ENCODE measurements at regions not wholly inside any gene's neighbourhood (a gene's known extent, or its start where the extent isn't known, plus 50 kb on each side); places are given as distances from the start of the nearest gene placed in this dataset.

DNA sequence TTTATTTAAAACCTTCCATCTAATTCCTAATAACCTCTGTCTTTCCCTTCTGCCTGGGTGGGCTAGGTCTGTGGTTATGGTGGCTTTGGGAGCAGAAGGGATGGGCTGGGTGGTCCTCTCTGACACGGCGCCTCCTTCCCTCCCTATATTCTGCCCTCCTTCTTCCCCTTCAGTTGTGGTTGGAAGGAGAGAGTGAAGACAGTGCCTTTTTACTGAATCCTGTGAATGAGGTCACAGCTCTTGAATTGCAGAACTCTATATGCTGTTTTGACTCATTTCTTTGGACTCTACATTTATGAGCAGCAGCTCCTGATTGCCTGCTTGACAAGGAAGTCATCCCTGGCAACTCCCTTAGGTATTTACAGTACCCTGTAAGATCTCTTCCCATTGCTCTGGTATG is 256.0 kb upstream of the ELAC2 start:
- Histone ChIP-seq H3K27me3 (ENCODE audit: insufficient read depth, low read length, poor library complexity, severe bottlenecking) (no peaks in the 10 kb centered on the region), H3K9me2 (replicated peaks; ENCODE audit: low read depth, low read length) (0 out of 2 replicates have a peak, but pooled peaks cover 2% of the 10 kb centered on the region), H2AFZ (ENCODE audit: low read length) (no peak overlapping the region), H3K9me3 (ENCODE audit: insufficient read depth, low read depth, low read length) (peaks cover 3% of the 10 kb centered on the region; the same call in 1 of the 2 replicates), H3K4me3 (ENCODE audit: low read length, poor library complexity, severe bottlenecking) (no peak overlapping the region), H3K79me2 (ENCODE audit: insufficient read depth, low read length) (no peaks in the 10 kb centered on the region), H4K20me1 (ENCODE audit: insufficient read depth, low read length, poor library complexity, severe bottlenecking) (no peaks in the 10 kb centered on the region), H3F3A (ENCODE audit: low read depth) (no peaks in the 10 kb centered on the region), H3K9ac (ENCODE audit: low read depth, low read length, poor library complexity, severe bottlenecking) (no peak overlapping the region), H3K36me3 (ENCODE audit: insufficient read depth, low read length) (no peaks in the 10 kb centered on the region), H3K4me1 (ENCODE audit: insufficient read depth, low read length, poor library complexity, severe bottlenecking) (no peaks in the 10 kb centered on the region), H3K4me2 (ENCODE audit: low read depth, low read length, poor library complexity, severe bottlenecking) (no peak overlapping the region)
- TF ChIP-seq, protein P1, sequence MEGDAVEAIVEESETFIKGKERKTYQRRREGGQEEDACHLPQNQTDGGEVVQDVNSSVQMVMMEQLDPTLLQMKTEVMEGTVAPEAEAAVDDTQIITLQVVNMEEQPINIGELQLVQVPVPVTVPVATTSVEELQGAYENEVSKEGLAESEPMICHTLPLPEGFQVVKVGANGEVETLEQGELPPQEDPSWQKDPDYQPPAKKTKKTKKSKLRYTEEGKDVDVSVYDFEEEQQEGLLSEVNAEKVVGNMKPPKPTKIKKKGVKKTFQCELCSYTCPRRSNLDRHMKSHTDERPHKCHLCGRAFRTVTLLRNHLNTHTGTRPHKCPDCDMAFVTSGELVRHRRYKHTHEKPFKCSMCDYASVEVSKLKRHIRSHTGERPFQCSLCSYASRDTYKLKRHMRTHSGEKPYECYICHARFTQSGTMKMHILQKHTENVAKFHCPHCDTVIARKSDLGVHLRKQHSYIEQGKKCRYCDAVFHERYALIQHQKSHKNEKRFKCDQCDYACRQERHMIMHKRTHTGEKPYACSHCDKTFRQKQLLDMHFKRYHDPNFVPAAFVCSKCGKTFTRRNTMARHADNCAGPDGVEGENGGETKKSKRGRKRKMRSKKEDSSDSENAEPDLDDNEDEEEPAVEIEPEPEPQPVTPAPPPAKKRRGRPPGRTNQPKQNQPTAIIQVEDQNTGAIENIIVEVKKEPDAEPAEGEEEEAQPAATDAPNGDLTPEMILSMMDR (conservative IDR thresholded peaks at IDR 0.05; ENCODE audit: low read length): no peak
- no peak for TF ChIP-seq EZH2phosphoT487 (IDR thresholded peaks at IDR 0.05; ENCODE audit: borderline replicate concordance)

DNA sequence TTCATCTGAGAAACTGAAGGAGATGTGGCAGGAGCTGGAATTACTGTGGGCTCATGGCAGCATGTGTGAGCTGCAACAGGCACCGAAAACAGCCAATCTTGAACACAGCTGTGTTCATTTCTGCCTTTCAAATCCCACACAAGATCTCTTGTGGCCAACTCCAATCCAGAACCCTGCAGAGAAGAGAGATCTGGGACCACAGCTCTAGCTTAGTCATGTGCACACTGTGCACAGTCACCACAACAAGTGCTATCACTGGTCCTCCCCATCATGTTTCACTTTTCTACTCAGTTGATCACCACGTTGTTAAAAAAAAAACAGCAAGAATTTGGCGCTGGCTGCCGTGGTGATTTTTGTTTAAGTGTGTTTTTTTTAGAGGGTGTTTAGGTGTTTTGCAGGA is 254.5 kb upstream of the ELAC2 start:
- no peak overlapping the region for H3K4me3 ChIP-seq (ENCODE audit: low read length, poor library complexity, severe bottlenecking)
- H3K9me2 ChIP-seq (replicated peaks; ENCODE audit: low read depth, low read length): 0 out of 2 replicates have a peak, but pooled peaks cover 2% of the 10 kb centered on the region
- no peaks in the 10 kb centered on the region for H3K36me3 ChIP-seq (ENCODE audit: insufficient read depth, low read length)
- H3K4me1 ChIP-seq (ENCODE audit: insufficient read depth, low read length, poor library complexity, severe bottlenecking): no peaks in the 10 kb centered on the region
- H3K4me2 ChIP-seq (ENCODE audit: low read depth, low read length, poor library complexity, severe bottlenecking): no peak overlapping the region
- H2AFZ ChIP-seq (ENCODE audit: low read length): no peak overlapping the region
- no peak for TF ChIP-seq EZH2phosphoT487 (IDR thresholded peaks at IDR 0.05; ENCODE audit: borderline replicate concordance)
- TF ChIP-seq, protein P1 (conservative IDR thresholded peaks at IDR 0.05; ENCODE audit: low read length): no peak
- no peaks in the 10 kb centered on the region for H4K20me1 ChIP-seq (ENCODE audit: insufficient read depth, low read length, poor library complexity, severe bottlenecking)
- H3K9ac ChIP-seq (ENCODE audit: low read depth, low read length, poor library complexity, severe bottlenecking): no peak overlapping the region
- peaks cover 3% of the 10 kb centered on the region; the same call in 1 of the 2 replicates for H3K9me3 ChIP-seq (ENCODE audit: insufficient read depth, low read depth, low read length)
- H3K27me3 ChIP-seq (ENCODE audit: insufficient read depth, low read length, poor library complexity, severe bottlenecking): no peaks in the 10 kb centered on the region
- H3K79me2 ChIP-seq (ENCODE audit: insufficient read depth, low read length): no peaks in the 10 kb centered on the region
- H3F3A ChIP-seq (ENCODE audit: low read depth): no peaks in the 10 kb centered on the region

DNA sequence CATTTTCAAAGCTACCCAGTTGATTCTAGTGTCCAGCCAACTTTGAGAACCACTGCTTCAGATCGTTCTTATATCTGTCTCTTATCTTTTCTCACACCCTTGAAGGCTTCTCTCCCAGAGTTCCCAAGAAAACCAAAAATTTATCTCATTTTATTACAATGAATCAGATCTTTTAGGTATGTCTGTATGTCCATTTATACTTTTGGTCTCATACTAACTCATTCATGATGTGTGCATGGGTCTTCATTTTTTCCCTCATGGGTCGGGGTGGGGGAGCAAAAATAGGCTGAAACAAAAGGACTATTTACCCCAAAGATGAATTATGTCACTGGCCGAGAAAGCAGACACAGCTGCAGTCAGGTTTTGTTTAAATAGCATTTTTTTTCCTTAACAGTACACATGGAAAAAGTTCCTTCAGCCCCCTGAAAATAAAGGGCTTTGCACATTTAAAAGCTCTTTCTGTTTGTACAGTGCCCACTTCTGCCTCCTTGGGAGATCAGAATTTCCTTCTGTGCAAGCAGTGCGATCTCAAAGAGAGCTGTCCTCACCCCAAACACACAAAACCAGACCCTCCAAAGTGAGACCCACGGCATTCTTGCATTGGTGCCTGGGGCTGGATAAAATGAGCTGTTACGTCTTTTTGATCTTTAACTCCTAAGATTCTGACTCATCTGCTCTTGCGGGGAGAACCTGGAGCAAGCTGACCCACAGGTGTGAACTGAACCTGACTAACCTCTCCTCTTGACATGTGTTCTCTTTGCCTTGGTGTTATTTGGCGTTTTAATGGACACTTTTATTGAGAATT is 251.2 kb upstream of the ELAC2 start:
- no peaks in the 10 kb centered on the region for H4K20me1 ChIP-seq (ENCODE audit: insufficient read depth, low read length, poor library complexity, severe bottlenecking)
- H3K9me3 ChIP-seq (ENCODE audit: insufficient read depth, low read depth, low read length): peaks cover 3% of the 10 kb centered on the region; the same call in 1 of the 2 replicates
- H3F3A ChIP-seq (ENCODE audit: low read depth): no peaks in the 10 kb centered on the region
- TF ChIP-seq, protein P1 (conservative IDR thresholded peaks at IDR 0.05; ENCODE audit: low read length): no peak
- no peak for TF ChIP-seq EZH2phosphoT487 (IDR thresholded peaks at IDR 0.05; ENCODE audit: borderline replicate concordance)
- H3K36me3 ChIP-seq (ENCODE audit: insufficient read depth, low read length): no peaks in the 10 kb centered on the region
- no peaks in the 10 kb centered on the region for H3K4me1 ChIP-seq (ENCODE audit: insufficient read depth, low read length, poor library complexity, severe bottlenecking)
- no peak overlapping the region for H3K4me3 ChIP-seq (ENCODE audit: low read length, poor library complexity, severe bottlenecking)
- H3K27me3 ChIP-seq (ENCODE audit: insufficient read depth, low read length, poor library complexity, severe bottlenecking): no peaks in the 10 kb centered on the region
- H3K9ac ChIP-seq (ENCODE audit: low read depth, low read length, poor library complexity, severe bottlenecking): no peak overlapping the region
- H3K79me2 ChIP-seq (ENCODE audit: insufficient read depth, low read length): no peaks in the 10 kb centered on the region
- H3K9me2 ChIP-seq (replicated peaks; ENCODE audit: low read depth, low read length): no peaks in the 10 kb centered on the region
- no peak overlapping the region for H2AFZ ChIP-seq (ENCODE audit: low read length)
- no peak overlapping the region for H3K4me2 ChIP-seq (ENCODE audit: low read depth, low read length, poor library complexity, severe bottlenecking)
